ENCODE measurements at regions not wholly inside any gene's neighbourhood (a gene's known extent, or its start where the extent isn't known, plus 50 kb on each side); places are given as distances from the start of the nearest gene placed in this dataset.

- Histone ChIP-seq H3K23me2 (ENCODE audit: insufficient read length, low read depth, low read length, poor library complexity, severe bottlenecking) (no peaks in the 10 kb centered on the region), H3K9me3 (ENCODE audit: control insufficient read depth, low read depth, low read length) (no peaks in the 10 kb centered on the region)
- peaks cover 35 to 38% of the 10 kb centered on the region in 2 experiments for H3K4me1 Mint-ChIP-seq
These were observed 87.1 kb downstream of the ADRB2 start for GRCh38 chr5:148913493-148913892.

More at GRCh38 chr5:148913493-148913892, 87.1 kb downstream of the ADRB2 start:
- Histone ChIP-seq H3K79me1 (ENCODE audit: insufficient read depth, low read depth, low read length, poor library complexity, severe bottlenecking) (no peaks in the 10 kb centered on the region), H3K27me3 (ENCODE audit: insufficient read depth, low read length) (no peaks in the 10 kb centered on the region), H3T11ph (ENCODE audit: low read length) (no peak overlapping the region), H2AFZ (ENCODE audit: low read length) (no peak overlapping the region), H2BK120ac (ENCODE audit: low read depth, low read length, poor library complexity, severe bottlenecking) (no peak overlapping the region), H4K20me1 (ENCODE audit: control insufficient read depth, insufficient read depth, insufficient read length) (no peaks in the 10 kb centered on the region), H3K4me2 (ENCODE audit: insufficient read depth, insufficient read length, low read length) (no peak overlapping the region), H2BK5ac (ENCODE audit: insufficient read length, low read length) (no peak overlapping the region), H3K23ac (ENCODE audit: insufficient read length, low read depth, low read length) (no peak overlapping the region), H3K79me2 (ENCODE audit: insufficient read depth, low read length) (no peaks in the 10 kb centered on the region), H3K27ac (ENCODE audit: insufficient read length, low read depth, low read length) (no peak overlapping the region), H2BK12ac (ENCODE audit: insufficient read length, low read depth, low read length) (peak overlapping the region; percentile 67), H3K18ac (ENCODE audit: insufficient read length, low read depth, low read length) (peak overlapping the region; percentile 83), H4K5ac (ENCODE audit: insufficient read length, low read depth, low read length) (no peak overlapping the region), H4K91ac (ENCODE audit: insufficient read length, low read depth, low read length) (no peak overlapping the region), H3K4ac (ENCODE audit: low read depth, low read length) (no peak overlapping the region), H2BK15ac (ENCODE audit: low read depth, low read length) (no peak overlapping the region), H4K8ac (replicated peaks; ENCODE audit: insufficient read length, low read depth, low read length) (no peak overlapping the region), H3K14ac (ENCODE audit: insufficient read depth, low read length) (peak overlapping the region; percentile 52), H3K9ac (ENCODE audit: extremely low read depth, insufficient read length, low read length) (no peak overlapping the region), H3K56ac (ENCODE audit: insufficient read length, low read depth, low read length) (no peak overlapping the region), H2BK20ac (ENCODE audit: low read depth, low read length, poor library complexity, severe bottlenecking) (no peak overlapping the region), H2AK5ac (ENCODE audit: insufficient read length, low read length) (peak overlapping the region; percentile 2), H3K4me1 (ENCODE audit: insufficient read depth, low read length) (peaks cover 10% of the 10 kb centered on the region; the same call in 1 of the 2 replicates)
- peak overlapping the region in 1 of 3 experiments; percentile 99; a peak in 2 of 7 replicates for H3K27ac Mint-ChIP-seq
- H3K36me3 Mint-ChIP-seq (ENCODE audit: insufficient read depth in 1 of 3, low read depth in 3 of 3) = no peaks in the 10 kb centered on the region
- H3K4me3 Mint-ChIP-seq = no peak overlapping the region
- no peaks in the 10 kb centered on the region for H3K9me3 Mint-ChIP-seq
- H3K27me3 Mint-ChIP-seq (ENCODE audit: low read depth) = no peaks in the 10 kb centered on the region; the same call in 1 of the 2 replicates
- WGBS (ENCODE audit: extremely low coverage, insufficient read length, low lambda C conversion rate) = no CpG with 5 or more reads among the region's 6 CpGs
- no peak for TF ChIP-seq CTCF (conservative IDR thresholded peaks at IDR 0.05)
- no peak for DNase-seq
